ENCODE measurements at regions not wholly inside any gene's neighbourhood (a gene's known extent, or its start where the extent isn't known, plus 50 kb on each side); places are given as distances from the start of the nearest gene placed in this dataset.

GRCh38 chr13:44180876-44181536, 192.6 kb upstream of the SERP2 start:
- DNase-seq (peak; percentile 84 to 93), ATAC-seq (peak; percentile 95 to 96)
- no peaks in the 10 kb centered on the region for H3K36me3 ChIP-seq
- peak overlapping the region; percentile 71 to 84 (median 78) for H3K27ac ChIP-seq
- peaks cover 12 to 13% of the 10 kb centered on the region in 2 donors for H3K4me1 ChIP-seq
- in situ Hi-C loops (cut with MboI; ENCODE audit: low sequenced_read_pairs in 4 of 4), result loop anchor here in 2 of 4 donors (25.0 kb wide), 1 partner anchor 256 kb away; no protein-coding TSS in a partner anchor
- no peaks in the 10 kb centered on the region for H3K9me3 ChIP-seq
- no peak for TF ChIP-seq CTCF (IDR thresholded peaks at IDR 0.05 in 4 of 5, conservative IDR thresholded peaks at IDR 0.05 in 1 of 5)
- no peak for TF ChIP-seq POLR2A (IDR thresholded peaks at IDR 0.05)
- no peaks in the 10 kb centered on the region for H3K27me3 ChIP-seq
- no peak overlapping the region for H3K4me3 ChIP-seq
- intact Hi-C loops (cut with DNase I; ENCODE audit: low total_unique reads), result no loop called here

DNA sequence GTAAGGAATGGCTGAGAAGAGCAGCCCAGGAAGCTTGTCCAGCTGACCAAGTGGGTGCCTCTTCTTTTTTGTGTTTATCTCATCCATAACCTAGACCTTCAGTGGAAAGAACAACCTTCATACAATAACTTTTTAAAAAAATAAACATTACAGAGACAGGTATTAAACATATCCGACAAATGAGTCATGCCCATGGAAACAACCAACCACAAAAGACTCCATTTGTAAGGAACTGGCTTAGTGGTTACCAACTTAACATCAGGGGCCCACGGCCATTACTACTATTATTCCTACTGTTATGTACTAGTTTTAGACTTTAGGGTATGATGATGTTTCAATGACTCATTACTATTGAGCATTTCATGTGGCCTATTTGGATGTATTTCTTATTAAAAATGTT, 191.7 kb upstream of the SERP2 start:
- no peak for DNase-seq
- no peak overlapping the region for H3K4me3 ChIP-seq
- TF ChIP-seq CTCF (IDR thresholded peaks at IDR 0.05 in 4 of 5, conservative IDR thresholded peaks at IDR 0.05 in 1 of 5), result no peak
- TF ChIP-seq POLR2A (IDR thresholded peaks at IDR 0.05), result no peak
- no peaks in the 10 kb centered on the region for H3K36me3 ChIP-seq
- no peaks in the 10 kb centered on the region for H3K9me3 ChIP-seq
- in situ Hi-C loops (cut with MboI; ENCODE audit: low sequenced_read_pairs in 4 of 4) (loop anchor here in 2 of 4 donors (25.0 kb wide), 1 partner anchor 255 kb away; no protein-coding TSS in a partner anchor), intact Hi-C loops (cut with DNase I; ENCODE audit: low total_unique reads) (no loop called here)
- no peak for ATAC-seq
- H3K27me3 ChIP-seq, result no peaks in the 10 kb centered on the region
- peak overlapping the region; percentile 71 to 84 (median 78) for H3K27ac ChIP-seq
- peaks cover 12 to 13% of the 10 kb centered on the region in 2 donors for H3K4me1 ChIP-seq

- TF ChIP-seq CTCF (IDR thresholded peaks at IDR 0.05 in 4 of 5, conservative IDR thresholded peaks at IDR 0.05 in 1 of 5) (no peak), POLR2A (IDR thresholded peaks at IDR 0.05) (no peak)
- Histone ChIP-seq H3K9me3 (no peaks in the 10 kb centered on the region), H3K36me3 (no peaks in the 10 kb centered on the region), H3K27me3 (no peaks in the 10 kb centered on the region), H3K4me3 (no peak overlapping the region), H3K4me1 (peaks cover 12 to 13% of the 10 kb centered on the region in 2 donors), H3K27ac (no peak overlapping the region)
- in situ Hi-C loops (cut with MboI; ENCODE audit: low sequenced_read_pairs in 4 of 4) (loop anchor here in 2 of 4 donors (25.0 kb wide), 1 partner anchor 253 kb away; no protein-coding TSS in a partner anchor), intact Hi-C loops (cut with DNase I; ENCODE audit: low total_unique reads) (no loop called here)
- ATAC-seq, result no peak
- DNase-seq, result no peak
These were observed 188.9 kb upstream of the SERP2 start for GRCh38 chr13:44184740-44185139.

DNA sequence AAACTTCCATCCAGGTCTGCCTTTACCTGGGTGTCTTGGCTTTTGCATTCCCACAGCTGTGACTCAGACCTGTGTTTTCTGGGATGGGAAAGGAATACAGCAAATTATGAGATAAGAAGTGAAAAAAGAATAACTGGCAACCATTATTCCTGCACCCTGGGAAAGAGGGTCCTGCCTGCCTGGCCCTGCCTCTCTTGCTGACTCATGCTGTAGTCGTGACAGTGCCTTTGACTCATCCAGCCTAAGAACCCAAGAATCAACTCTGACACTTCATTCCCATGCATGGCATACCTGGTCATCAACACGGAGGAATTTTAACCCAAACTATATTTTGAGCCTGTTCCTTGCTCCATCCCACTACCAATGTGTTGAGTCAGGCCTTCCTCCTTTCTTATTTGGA, 185.4 kb upstream of the SERP2 start:
- no peak overlapping the region for H3K27ac ChIP-seq
- no peak for ATAC-seq
- no peak for TF ChIP-seq POLR2A (IDR thresholded peaks at IDR 0.05)
- TF ChIP-seq CTCF (IDR thresholded peaks at IDR 0.05 in 4 of 5, conservative IDR thresholded peaks at IDR 0.05 in 1 of 5), result no peak
- in situ Hi-C loops (cut with MboI; ENCODE audit: low sequenced_read_pairs in 4 of 4) (loop anchor here in 2 of 4 donors (25.0 kb wide), 1 partner anchor 249 kb away; no protein-coding TSS in a partner anchor), intact Hi-C loops (cut with DNase I; ENCODE audit: low total_unique reads) (no loop called here)
- no peaks in the 10 kb centered on the region for H3K36me3 ChIP-seq
- H3K4me1 ChIP-seq, result peaks cover 5 to 11% of the 10 kb centered on the region in 2 donors
- no peaks in the 10 kb centered on the region for H3K27me3 ChIP-seq
- no peak overlapping the region for H3K4me3 ChIP-seq
- DNase-seq, result no peak
- no peaks in the 10 kb centered on the region for H3K9me3 ChIP-seq
